Loucy (cell line): ENCODE measurements at regions not wholly inside any gene's neighbourhood (a gene's known extent, or its start where the extent isn't known, plus 50 kb on each side); places are given as distances from the start of the nearest gene placed in this dataset.

Experiments
- H2AFZ ChIP-seq: fragments of 200-600 bp; sonication (generic); 2 replicates; pipeline ENCODE4 v1.6.0; 2016; ENCODE audit warnings: antibody characterized with exemption, mild to moderate bottlenecking, low read length, moderate library complexity
- H3F3A ChIP-seq: fragments of 200-600 bp; 2 replicates; pipeline ENCODE4 v1.6.0; 2016; ENCODE audit warnings: antibody characterized with exemption, low read depth, mild to moderate bottlenecking
- H3K27me3 ChIP-seq: fragments of 200-600 bp; sonication (generic); 2 replicates; pipeline ENCODE4 v1.6.1; 2014; ENCODE audit warnings: low read length, mild to moderate bottlenecking; ENCODE audit not compliant: insufficient read depth, poor library complexity, severe bottlenecking
- H3K36me3 ChIP-seq: fragments of 200-600 bp; sonication (generic); 2 replicates; pipeline ENCODE4 v1.6.1; 2016; ENCODE audit warnings: low read length; ENCODE audit not compliant: insufficient read depth
- H3K4me1 ChIP-seq: fragments of 200-600 bp; sonication (generic); 2 replicates; pipeline ENCODE4 v1.5.1; 2014; ENCODE audit warnings: low read length, mild to moderate bottlenecking; ENCODE audit not compliant: insufficient read depth, poor library complexity, severe bottlenecking
- H3K4me2 ChIP-seq: fragments of 200-600 bp; sonication (generic); 2 replicates; pipeline ENCODE4 v1.6.0; 2014; ENCODE audit warnings: antibody characterized with exemption, low read length, low read depth, mild to moderate bottlenecking; ENCODE audit not compliant: poor library complexity, severe bottlenecking
- H3K4me3 ChIP-seq: fragments of 200-600 bp; sonication (generic); 2 replicates; pipeline ENCODE4 v1.5.1; 2014; ENCODE audit warnings: low read length, mild to moderate bottlenecking, mixed read lengths; ENCODE audit not compliant: poor library complexity, severe bottlenecking
- H3K79me2 ChIP-seq: fragments of 200-600 bp; sonication (generic); 2 replicates; pipeline ENCODE4 v1.6.1; 2014; ENCODE audit warnings: low read length; ENCODE audit not compliant: insufficient read depth
- H3K9ac ChIP-seq: fragments of 200-600 bp; sonication (generic); 2 replicates; pipeline ENCODE4 v1.6.0; 2014; ENCODE audit warnings: mild to moderate bottlenecking, low read depth, low read length, moderate library complexity; ENCODE audit not compliant: poor library complexity, severe bottlenecking
- H3K9me2 ChIP-seq: fragments of 200-600 bp; sonication (generic); replicated peaks from 2 replicates; pipeline ENCODE4 v1.6.1; 2016; ENCODE audit warnings: low read depth, low read length, mixed read lengths
- H3K9me3 ChIP-seq: fragments of 200-600 bp; sonication (generic); 2 replicates; pipeline ENCODE4 v1.6.1; 2014; ENCODE audit warnings: mild to moderate bottlenecking, antibody characterized with exemption, low read length, low read depth; ENCODE audit not compliant: insufficient read depth
- H4K20me1 ChIP-seq: fragments of 200-600 bp; sonication (generic); 2 replicates; pipeline ENCODE4 v1.6.0; 2014; ENCODE audit warnings: antibody characterized with exemption, low read length, mild to moderate bottlenecking; ENCODE audit not compliant: insufficient read depth, poor library complexity, severe bottlenecking
- EZH2phosphoT487 ChIP-seq: fragments of 200-600 bp; IDR thresholded peaks from 2 replicates; pipeline ENCODE4 v1.6.1; 2018; ENCODE audit warnings: antibody characterized with exemption, mild to moderate bottlenecking, moderate library complexity, borderline replicate concordance
- TF ChIP-seq, protein P1 (sequence below): fragments of 200-600 bp; sonication (generic); conservative IDR thresholded peaks from 2 replicates; pipeline ENCODE4 v1.5.1; 2014; ENCODE audit warnings: mild to moderate bottlenecking, antibody characterized with exemption, low read length

DNA sequence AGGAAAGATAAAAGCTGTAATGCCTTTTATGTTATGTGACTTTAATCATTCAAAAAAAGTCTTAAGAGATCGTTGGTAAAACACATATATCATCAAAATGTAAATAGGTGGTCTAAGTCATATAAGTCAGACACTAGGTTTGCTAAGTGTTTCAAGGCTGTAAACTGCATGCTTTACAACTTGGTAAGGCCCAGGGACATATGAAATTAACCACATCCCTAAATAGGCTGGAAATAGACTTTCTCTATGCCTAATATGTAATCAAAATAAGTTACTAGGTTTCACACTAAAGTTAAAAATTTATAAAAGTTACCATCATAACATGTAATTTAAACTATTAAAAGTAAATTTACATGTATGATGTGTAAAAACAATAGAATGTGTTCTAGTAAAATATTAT is 946.3 kb upstream of the LRATD1 start:
- TF ChIP-seq, protein P1, sequence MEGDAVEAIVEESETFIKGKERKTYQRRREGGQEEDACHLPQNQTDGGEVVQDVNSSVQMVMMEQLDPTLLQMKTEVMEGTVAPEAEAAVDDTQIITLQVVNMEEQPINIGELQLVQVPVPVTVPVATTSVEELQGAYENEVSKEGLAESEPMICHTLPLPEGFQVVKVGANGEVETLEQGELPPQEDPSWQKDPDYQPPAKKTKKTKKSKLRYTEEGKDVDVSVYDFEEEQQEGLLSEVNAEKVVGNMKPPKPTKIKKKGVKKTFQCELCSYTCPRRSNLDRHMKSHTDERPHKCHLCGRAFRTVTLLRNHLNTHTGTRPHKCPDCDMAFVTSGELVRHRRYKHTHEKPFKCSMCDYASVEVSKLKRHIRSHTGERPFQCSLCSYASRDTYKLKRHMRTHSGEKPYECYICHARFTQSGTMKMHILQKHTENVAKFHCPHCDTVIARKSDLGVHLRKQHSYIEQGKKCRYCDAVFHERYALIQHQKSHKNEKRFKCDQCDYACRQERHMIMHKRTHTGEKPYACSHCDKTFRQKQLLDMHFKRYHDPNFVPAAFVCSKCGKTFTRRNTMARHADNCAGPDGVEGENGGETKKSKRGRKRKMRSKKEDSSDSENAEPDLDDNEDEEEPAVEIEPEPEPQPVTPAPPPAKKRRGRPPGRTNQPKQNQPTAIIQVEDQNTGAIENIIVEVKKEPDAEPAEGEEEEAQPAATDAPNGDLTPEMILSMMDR = no peak
- H2AFZ ChIP-seq = no peak overlapping the region

DNA sequence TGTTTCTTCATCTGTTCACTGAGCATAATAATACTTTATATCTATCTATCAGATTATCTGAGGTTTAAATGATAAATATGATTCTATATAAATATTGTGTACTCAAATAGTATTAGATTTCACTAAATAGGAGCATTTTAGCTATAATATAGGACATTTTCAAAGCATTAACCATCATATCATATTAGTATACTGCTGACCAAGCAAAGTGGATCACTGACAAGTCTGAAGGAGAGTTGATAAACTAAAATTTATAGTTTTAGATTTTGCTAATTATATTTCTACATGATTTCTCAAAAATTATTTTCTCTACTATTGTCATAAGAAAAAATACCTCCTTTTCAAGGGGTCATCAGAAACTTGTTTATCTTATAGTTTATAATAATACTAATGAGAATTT is 937.8 kb upstream of the LRATD1 start:
- H4K20me1 ChIP-seq = no peaks in the 10 kb centered on the region
- H3K9me2 ChIP-seq = no peaks in the 10 kb centered on the region
- H3K36me3 ChIP-seq = no peaks in the 10 kb centered on the region
- TF ChIP-seq EZH2phosphoT487 = no peak
- TF ChIP-seq, protein P1 = no peak
- H3K4me1 ChIP-seq = peaks cover 37% of the 10 kb centered on the region
- no peaks in the 10 kb centered on the region for H3K27me3 ChIP-seq
- H3K4me2 ChIP-seq = no peak overlapping the region
- H3K4me3 ChIP-seq = no peak overlapping the region
- no peak overlapping the region for H3K9ac ChIP-seq
- no peaks in the 10 kb centered on the region for H3F3A ChIP-seq
- H2AFZ ChIP-seq = no peak overlapping the region
- no peaks in the 10 kb centered on the region for H3K79me2 ChIP-seq
- no peaks in the 10 kb centered on the region; the same call in 1 of the 2 replicates for H3K9me3 ChIP-seq

More for the DNA sequence above, 946.3 kb upstream of the LRATD1 start:
- Histone ChIP-seq H3K4me2 (peak overlapping the region; percentile 1), H3K9me2 (no peaks in the 10 kb centered on the region), H3K27me3 (no peaks in the 10 kb centered on the region), H3K4me1 (peaks cover 13% of the 10 kb centered on the region), H3K9me3 (peaks cover 3% of the 10 kb centered on the region; the same call in 1 of the 2 replicates), H4K20me1 (no peaks in the 10 kb centered on the region), H3K9ac (no peak overlapping the region), H3K79me2 (no peaks in the 10 kb centered on the region), H3K36me3 (no peaks in the 10 kb centered on the region), H3F3A (no peaks in the 10 kb centered on the region), H3K4me3 (no peak overlapping the region)

DNA sequence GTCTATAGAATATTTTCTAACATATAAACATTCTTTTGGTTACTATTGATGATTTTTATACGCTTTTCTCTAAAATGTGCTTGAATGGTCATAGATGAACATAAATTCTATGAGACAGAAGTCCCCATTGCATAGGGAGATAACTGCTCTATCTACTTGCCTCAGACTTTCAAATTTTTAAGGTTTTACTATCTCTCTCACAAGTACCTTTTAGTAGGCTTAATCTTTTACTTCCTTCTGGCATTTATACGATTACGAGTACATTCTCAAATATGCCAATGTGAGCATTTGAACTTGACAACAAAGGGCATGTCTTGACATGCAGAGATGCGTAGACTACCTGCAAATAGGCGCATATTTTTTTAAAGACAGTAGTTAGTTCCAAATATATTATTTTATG is 935.9 kb upstream of the LRATD1 start:
- no peaks in the 10 kb centered on the region; the same call in 1 of the 2 replicates for H3K9me3 ChIP-seq
- H3F3A ChIP-seq = no peaks in the 10 kb centered on the region
- no peaks in the 10 kb centered on the region for H3K79me2 ChIP-seq
- H3K36me3 ChIP-seq = no peaks in the 10 kb centered on the region
- peak overlapping the region; percentile 22 for H3K9ac ChIP-seq
- H3K27me3 ChIP-seq = no peaks in the 10 kb centered on the region
- no peaks in the 10 kb centered on the region for H4K20me1 ChIP-seq
- H3K4me2 ChIP-seq = no peak overlapping the region
- TF ChIP-seq, protein P1 = no peak
- H3K9me2 ChIP-seq = no peaks in the 10 kb centered on the region
- no peak overlapping the region for H2AFZ ChIP-seq
- H3K4me3 ChIP-seq = no peak overlapping the region
- H3K4me1 ChIP-seq = peaks cover 39% of the 10 kb centered on the region
